ENCODE measurements at regions not wholly inside any gene's neighbourhood (a gene's known extent, or its start where the extent isn't known, plus 50 kb on each side); places are given as distances from the start of the nearest gene placed in this dataset.

- TF ChIP-seq, protein P1, sequence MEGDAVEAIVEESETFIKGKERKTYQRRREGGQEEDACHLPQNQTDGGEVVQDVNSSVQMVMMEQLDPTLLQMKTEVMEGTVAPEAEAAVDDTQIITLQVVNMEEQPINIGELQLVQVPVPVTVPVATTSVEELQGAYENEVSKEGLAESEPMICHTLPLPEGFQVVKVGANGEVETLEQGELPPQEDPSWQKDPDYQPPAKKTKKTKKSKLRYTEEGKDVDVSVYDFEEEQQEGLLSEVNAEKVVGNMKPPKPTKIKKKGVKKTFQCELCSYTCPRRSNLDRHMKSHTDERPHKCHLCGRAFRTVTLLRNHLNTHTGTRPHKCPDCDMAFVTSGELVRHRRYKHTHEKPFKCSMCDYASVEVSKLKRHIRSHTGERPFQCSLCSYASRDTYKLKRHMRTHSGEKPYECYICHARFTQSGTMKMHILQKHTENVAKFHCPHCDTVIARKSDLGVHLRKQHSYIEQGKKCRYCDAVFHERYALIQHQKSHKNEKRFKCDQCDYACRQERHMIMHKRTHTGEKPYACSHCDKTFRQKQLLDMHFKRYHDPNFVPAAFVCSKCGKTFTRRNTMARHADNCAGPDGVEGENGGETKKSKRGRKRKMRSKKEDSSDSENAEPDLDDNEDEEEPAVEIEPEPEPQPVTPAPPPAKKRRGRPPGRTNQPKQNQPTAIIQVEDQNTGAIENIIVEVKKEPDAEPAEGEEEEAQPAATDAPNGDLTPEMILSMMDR (IDR thresholded peaks at IDR 0.05; ENCODE audit: unreplicated experiment), result no peak
- Mint-ChIP-seq H3K27me3 (ENCODE audit: low read depth) (peaks cover 9% of the 10 kb centered on the region), H3K27ac (no peak overlapping the region), H3K4me3 (no peak overlapping the region), H3K9me3 (peaks cover 11% of the 10 kb centered on the region), H3K4me1 (no peaks in the 10 kb centered on the region), H3K36me3 (no peaks in the 10 kb centered on the region)
- DNase-seq (ENCODE audit: low spot score in 2 of 2, unreplicated experiment in 2 of 2), result no peak
These were observed 189.4 kb downstream of the RPS29 start for GRCh38 chr14:49396801-49397200.

DNA sequence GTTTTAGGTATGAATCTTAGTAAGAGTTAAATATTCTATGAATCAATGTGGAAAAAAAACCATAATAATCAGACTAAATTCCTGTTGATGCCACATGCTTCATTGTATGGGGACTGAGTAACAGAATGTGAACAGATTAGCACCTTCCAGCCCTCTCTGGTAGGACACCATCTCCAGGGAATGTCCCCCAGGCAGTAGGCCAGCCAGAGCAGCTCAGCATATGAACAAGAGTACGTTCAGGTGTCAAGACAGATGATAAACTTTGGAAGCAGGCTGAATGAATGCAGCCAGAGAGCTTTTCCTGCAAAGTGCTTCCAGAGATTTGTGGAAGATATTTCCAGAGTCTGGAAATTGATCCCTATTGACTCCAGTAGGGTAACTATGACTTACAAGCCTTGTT lies 204.4 kb downstream of the RPS29 start:
- Mint-ChIP-seq H3K27ac (no peak overlapping the region), H3K9me3 (peaks cover 15% of the 10 kb centered on the region), H3K4me1 (no peaks in the 10 kb centered on the region), H3K27me3 (ENCODE audit: low read depth) (peaks cover 5% of the 10 kb centered on the region), H3K36me3 (no peaks in the 10 kb centered on the region), H3K4me3 (no peak overlapping the region)
- TF ChIP-seq, protein P1 (IDR thresholded peaks at IDR 0.05; ENCODE audit: unreplicated experiment), result no peak
- DNase-seq (ENCODE audit: low spot score in 2 of 2, unreplicated experiment in 2 of 2), result no peak

GRCh38 chr14:49367696-49368095 lies 218.5 kb downstream of the RPS29 start:
- no peak for DNase-seq (ENCODE audit: low spot score in 2 of 2, unreplicated experiment in 2 of 2)
- Mint-ChIP-seq H3K27me3 (ENCODE audit: low read depth) (peaks cover 5% of the 10 kb centered on the region), H3K9me3 (no peaks in the 10 kb centered on the region), H3K27ac (no peak overlapping the region), H3K4me1 (peaks cover 16% of the 10 kb centered on the region), H3K4me3 (no peak overlapping the region), H3K36me3 (no peaks in the 10 kb centered on the region)
- TF ChIP-seq, protein P1 (IDR thresholded peaks at IDR 0.05; ENCODE audit: unreplicated experiment), result no peak

DNA sequence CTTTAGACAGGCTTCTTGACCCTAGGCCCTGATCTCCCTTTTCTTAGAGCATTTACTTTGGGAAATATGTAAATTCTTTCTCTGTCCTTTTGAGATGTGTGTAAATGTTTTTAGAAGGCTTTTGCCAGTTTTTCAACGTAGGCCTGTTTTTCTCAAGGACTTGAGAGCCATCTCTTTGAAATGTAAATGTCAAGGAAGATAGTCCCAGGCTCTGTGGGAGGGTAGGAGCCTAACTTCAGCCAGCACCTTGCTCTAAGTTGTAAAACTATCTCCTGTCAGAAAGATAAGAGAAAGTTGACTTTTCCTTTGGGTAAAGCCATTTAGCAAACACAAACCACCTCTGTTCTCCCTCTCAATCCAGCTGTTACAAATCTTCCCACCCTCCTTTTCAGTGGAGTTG lies 219.8 kb downstream of the RPS29 start:
- Mint-ChIP-seq H3K4me1 (peaks cover 16% of the 10 kb centered on the region), H3K9me3 (no peaks in the 10 kb centered on the region), H3K36me3 (no peaks in the 10 kb centered on the region), H3K4me3 (no peak overlapping the region), H3K27ac (no peak overlapping the region), H3K27me3 (ENCODE audit: low read depth) (peaks cover 2% of the 10 kb centered on the region)
- no peak for DNase-seq (ENCODE audit: low spot score in 2 of 2, unreplicated experiment in 2 of 2)
- TF ChIP-seq, protein P1 (IDR thresholded peaks at IDR 0.05; ENCODE audit: unreplicated experiment), result no peak

- Mint-ChIP-seq H3K36me3 (no peaks in the 10 kb centered on the region), H3K4me1 (peaks cover 16% of the 10 kb centered on the region), H3K4me3 (no peak overlapping the region), H3K27me3 (ENCODE audit: low read depth) (no peaks in the 10 kb centered on the region), H3K9me3 (peaks cover 6% of the 10 kb centered on the region), H3K27ac (no peak overlapping the region)
- TF ChIP-seq, protein P1 (IDR thresholded peaks at IDR 0.05; ENCODE audit: unreplicated experiment), result no peak
- no peak for DNase-seq (ENCODE audit: low spot score in 2 of 2, unreplicated experiment in 2 of 2)
These were observed 221.4 kb downstream of the RPS29 start for GRCh38 chr14:49364752-49365117.
